ENCODE measurements at regions not wholly inside any gene's neighbourhood (a gene's known extent, or its start where the extent isn't known, plus 50 kb on each side); places are given as distances from the start of the nearest gene placed in this dataset.

DNA sequence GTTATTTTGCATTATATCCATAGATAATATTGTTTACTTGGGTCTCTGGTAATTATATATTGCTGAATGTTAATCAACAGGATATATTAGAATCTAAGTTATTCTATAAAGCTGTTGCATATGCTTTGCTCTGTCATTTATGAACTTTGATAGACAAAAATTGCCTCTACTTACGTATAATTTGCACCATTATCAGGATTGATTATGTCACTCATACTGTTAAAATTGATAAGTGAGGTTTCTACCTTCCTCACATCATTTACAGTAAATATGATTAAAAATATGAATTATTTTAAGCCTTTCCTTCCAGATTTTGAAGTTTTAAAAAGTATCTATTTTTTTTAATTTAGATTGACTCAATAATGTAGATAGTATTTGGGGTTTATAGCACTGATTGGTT, 1540.4 kb upstream of the PRMT6 start:
- Histone ChIP-seq H3K9me3 (no peaks in the 10 kb centered on the region), H3K36me3 (ENCODE audit: control insufficient read depth, insufficient read depth, low read length) (no peaks in the 10 kb centered on the region), H3K4me1 (no peaks in the 10 kb centered on the region), H3K27me3 (replicated peaks; ENCODE audit: control insufficient read depth, insufficient read depth, low read length) (no peaks in the 10 kb centered on the region), H3K4me3 (ENCODE audit: low read depth, low read length) (no peak overlapping the region)
- no peak overlapping the region for H3K4me3 Mint-ChIP-seq (ENCODE audit: unreplicated experiment)
- TF ChIP-seq, protein P1, sequence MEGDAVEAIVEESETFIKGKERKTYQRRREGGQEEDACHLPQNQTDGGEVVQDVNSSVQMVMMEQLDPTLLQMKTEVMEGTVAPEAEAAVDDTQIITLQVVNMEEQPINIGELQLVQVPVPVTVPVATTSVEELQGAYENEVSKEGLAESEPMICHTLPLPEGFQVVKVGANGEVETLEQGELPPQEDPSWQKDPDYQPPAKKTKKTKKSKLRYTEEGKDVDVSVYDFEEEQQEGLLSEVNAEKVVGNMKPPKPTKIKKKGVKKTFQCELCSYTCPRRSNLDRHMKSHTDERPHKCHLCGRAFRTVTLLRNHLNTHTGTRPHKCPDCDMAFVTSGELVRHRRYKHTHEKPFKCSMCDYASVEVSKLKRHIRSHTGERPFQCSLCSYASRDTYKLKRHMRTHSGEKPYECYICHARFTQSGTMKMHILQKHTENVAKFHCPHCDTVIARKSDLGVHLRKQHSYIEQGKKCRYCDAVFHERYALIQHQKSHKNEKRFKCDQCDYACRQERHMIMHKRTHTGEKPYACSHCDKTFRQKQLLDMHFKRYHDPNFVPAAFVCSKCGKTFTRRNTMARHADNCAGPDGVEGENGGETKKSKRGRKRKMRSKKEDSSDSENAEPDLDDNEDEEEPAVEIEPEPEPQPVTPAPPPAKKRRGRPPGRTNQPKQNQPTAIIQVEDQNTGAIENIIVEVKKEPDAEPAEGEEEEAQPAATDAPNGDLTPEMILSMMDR (IDR thresholded peaks at IDR 0.05; ENCODE audit: insufficient read depth in 1 of 2, low read depth in 1 of 2, low read length in 1 of 2, severe bottlenecking in 1 of 2, unreplicated experiment in 1 of 2): no peak
- H3K27me3 Mint-ChIP-seq (ENCODE audit: insufficient read depth, unreplicated experiment): no peaks in the 10 kb centered on the region
- no peak overlapping the region for H3K27ac Mint-ChIP-seq (ENCODE audit: unreplicated experiment)
- DNase-seq: no peak
- H3K4me1 Mint-ChIP-seq (ENCODE audit: low read depth, unreplicated experiment): no peaks in the 10 kb centered on the region
- CTCF ChIA-PET: no interaction called here
- POLR2A ChIA-PET: no interaction called here
- no TSS peak for BruUV-seq (replicated peaks)
- no peaks in the 10 kb centered on the region for H3K36me3 Mint-ChIP-seq (ENCODE audit: insufficient read depth, unreplicated experiment)
- intact Hi-C loops (cut with micrococcal nuclease; ENCODE audit: unreplicated experiment): no loop called here
- no peaks in the 10 kb centered on the region for H3K9me3 Mint-ChIP-seq (ENCODE audit: unreplicated experiment)

GRCh38 chr1:105533996-105534395, 1522.5 kb upstream of the PRMT6 start:
- BruUV-seq (replicated peaks): no TSS peak
- no peaks in the 10 kb centered on the region for H3K9me3 ChIP-seq
- Mint-ChIP-seq H3K36me3 (ENCODE audit: insufficient read depth, unreplicated experiment) (no peaks in the 10 kb centered on the region), H3K9me3 (ENCODE audit: unreplicated experiment) (peaks cover 10% of the 10 kb centered on the region), H3K27me3 (ENCODE audit: insufficient read depth, unreplicated experiment) (no peaks in the 10 kb centered on the region), H3K4me1 (ENCODE audit: low read depth, unreplicated experiment) (no peaks in the 10 kb centered on the region), H3K27ac (ENCODE audit: unreplicated experiment) (no peak overlapping the region), H3K4me3 (ENCODE audit: unreplicated experiment) (no peak overlapping the region)
- intact Hi-C loops (cut with micrococcal nuclease; ENCODE audit: unreplicated experiment): no loop called here
- TF ChIP-seq, protein P1 (IDR thresholded peaks at IDR 0.05; ENCODE audit: insufficient read depth in 1 of 2, low read depth in 1 of 2, low read length in 1 of 2, severe bottlenecking in 1 of 2, unreplicated experiment in 1 of 2): no peak
- no peaks in the 10 kb centered on the region for H3K36me3 ChIP-seq (ENCODE audit: control insufficient read depth, insufficient read depth, low read length)
- POLR2A ChIA-PET: no interaction called here
- no peaks in the 10 kb centered on the region for H3K4me1 ChIP-seq
- H3K4me3 ChIP-seq (ENCODE audit: low read depth, low read length): no peak overlapping the region
- no peaks in the 10 kb centered on the region for H3K27me3 ChIP-seq (replicated peaks; ENCODE audit: control insufficient read depth, insufficient read depth, low read length)
- CTCF ChIA-PET: no interaction called here
- no peak for DNase-seq

GRCh38 chr1:105544475-105544874, 1512.0 kb upstream of the PRMT6 start:
- Histone ChIP-seq H3K36me3 (ENCODE audit: control insufficient read depth, insufficient read depth, low read length) (no peaks in the 10 kb centered on the region), H3K4me1 (no peaks in the 10 kb centered on the region), H3K9me3 (no peaks in the 10 kb centered on the region), H3K27me3 (replicated peaks; ENCODE audit: control insufficient read depth, insufficient read depth, low read length) (no peaks in the 10 kb centered on the region), H3K4me3 (ENCODE audit: low read depth, low read length) (no peak overlapping the region)
- Mint-ChIP-seq H3K36me3 (ENCODE audit: insufficient read depth, unreplicated experiment) (peaks cover 6% of the 10 kb centered on the region), H3K27ac (ENCODE audit: unreplicated experiment) (no peak overlapping the region), H3K4me1 (ENCODE audit: low read depth, unreplicated experiment) (no peaks in the 10 kb centered on the region), H3K4me3 (ENCODE audit: unreplicated experiment) (no peak overlapping the region), H3K27me3 (ENCODE audit: insufficient read depth, unreplicated experiment) (no peaks in the 10 kb centered on the region), H3K9me3 (ENCODE audit: unreplicated experiment) (no peaks in the 10 kb centered on the region)
- no peak for DNase-seq
- ChIA-PET CTCF (no interaction called here), POLR2A (no interaction called here)
- no TSS peak for BruUV-seq (replicated peaks)
- intact Hi-C loops (cut with micrococcal nuclease; ENCODE audit: unreplicated experiment): no loop called here
- TF ChIP-seq, protein P1 (IDR thresholded peaks at IDR 0.05; ENCODE audit: insufficient read depth in 1 of 2, low read depth in 1 of 2, low read length in 1 of 2, severe bottlenecking in 1 of 2, unreplicated experiment in 1 of 2): no peak
